OCI-LY1 (cell line): ENCODE measurements at regions not wholly inside any gene's neighbourhood (a gene's known extent, or its start where the extent isn't known, plus 50 kb on each side); places are given as distances from the start of the nearest gene placed in this dataset.

Experiments
- CTCF ChIP-seq: fragments of 200-600 bp; sonication (generic), shearing (Covaris generic); IDR thresholded peaks from 2 replicates; pipeline ENCODE4 v1.5.1; 2017; ENCODE audit warnings: mild to moderate bottlenecking, antibody characterized with exemption, low read length, moderate library complexity, mixed read lengths
- EZH2 ChIP-seq: fragments of 200-600 bp; sonication (generic), shearing (Covaris generic); IDR thresholded peaks from 2 replicates; pipeline ENCODE4 v1.8.0; 2017; ENCODE audit warnings: borderline replicate concordance, mixed run types, mild to moderate bottlenecking, antibody characterized with exemption, low read length, moderate library complexity, mixed read lengths

GRCh38 chr3:181457756-181458155 is 254.0 kb upstream of the SOX2 start:
- TF ChIP-seq CTCF, result no peak
- no peak for TF ChIP-seq EZH2
